OCI-LY1 (cell line): ENCODE measurements at regions not wholly inside any gene's neighbourhood (a gene's known extent, or its start where the extent isn't known, plus 50 kb on each side); places are given as distances from the start of the nearest gene placed in this dataset.
A peak's percentile ranks its signal among the peaks of the same experiment; 100 is the strongest.

Source experiments
- H2AFZ ChIP-seq: fragments of 200-600 bp; sonication (generic), shearing (Covaris generic); 2 replicates; pipeline ENCODE4 v1.6.0; 2014; ENCODE audit warnings: antibody characterized with exemption, mild to moderate bottlenecking, low read length
- H3F3A ChIP-seq: fragments of 200-600 bp; sonication (generic), shearing (Covaris generic); 2 replicates; pipeline ENCODE4 v1.6.0; 2014; ENCODE audit warnings: mild to moderate bottlenecking, antibody characterized with exemption, low read length, moderate library complexity; ENCODE audit not compliant: insufficient read depth
- H3K27ac ChIP-seq: fragments of 200-600 bp; sonication (generic); 2 replicates; pipeline ENCODE4 v1.5.1; 2014; ENCODE audit warnings: low read length, mixed run types, mild to moderate bottlenecking, low read depth; ENCODE audit not compliant: poor library complexity, severe bottlenecking
- H3K27me3 ChIP-seq: fragments of 200-600 bp; sonication (generic); 2 replicates; pipeline ENCODE4 v1.6.0; 2014; ENCODE audit warnings: antibody characterized with exemption, mild to moderate bottlenecking, low read length, moderate library complexity; ENCODE audit not compliant: insufficient read depth
- H3K36me3 ChIP-seq: fragments of 200-600 bp; sonication (generic); 2 replicates; pipeline ENCODE4 v1.6.1; 2014; ENCODE audit warnings: mild to moderate bottlenecking, antibody characterized with exemption, low read length, moderate library complexity, mixed read lengths; ENCODE audit not compliant: insufficient read depth
- H3K4me1 ChIP-seq: fragments of 200-600 bp; sonication (generic); 2 replicates; pipeline ENCODE4 v1.5.1; 2014; ENCODE audit warnings: mild to moderate bottlenecking, low read length, moderate library complexity; ENCODE audit not compliant: insufficient read depth, severe bottlenecking
- H3K4me2 ChIP-seq: fragments of 200-600 bp; sonication (generic), shearing (Covaris generic); 2 replicates; pipeline ENCODE4 v1.6.1; 2014; ENCODE audit warnings: low read length
- H3K4me3 ChIP-seq: fragments of 200-600 bp; sonication (generic); 2 replicates; pipeline ENCODE4 v1.5.1; 2014; ENCODE audit warnings: low read length, low read depth, mild to moderate bottlenecking, mixed read lengths; ENCODE audit not compliant: poor library complexity, severe bottlenecking
- H3K79me2 ChIP-seq: fragments of 200-600 bp; shearing (Covaris generic); 2 replicates; pipeline ENCODE4 v1.6.1; 2016; ENCODE audit warnings: mixed run types, low read length, mixed read lengths; ENCODE audit not compliant: insufficient read depth
- H3K9ac ChIP-seq: fragments of 200-600 bp; sonication (generic), shearing (Covaris generic); 2 replicates; pipeline ENCODE4 v1.6.1; 2014; ENCODE audit warnings: mild to moderate bottlenecking, low read length, mixed read lengths
- H3K9me2 ChIP-seq: fragments of 200-600 bp; sonication (generic), shearing (Covaris generic); 2 replicates; pipeline ENCODE4 v1.6.1; 2014; ENCODE audit warnings: low read depth, mild to moderate bottlenecking, low read length, mixed read lengths
- H3K9me3 ChIP-seq: fragments of 200-600 bp; shearing (Covaris generic); 2 replicates; pipeline ENCODE4 v1.6.1; 2014; ENCODE audit warnings: low read length, mixed read lengths
- H4K20me1 ChIP-seq: fragments of 200-600 bp; sonication (generic), shearing (Covaris generic); 2 replicates; pipeline ENCODE4 v1.6.0; 2016; ENCODE audit warnings: mild to moderate bottlenecking, low read length; ENCODE audit not compliant: insufficient read depth
- EZH2 ChIP-seq: fragments of 200-600 bp; sonication (generic), shearing (Covaris generic); IDR thresholded peaks from 2 replicates; pipeline ENCODE4 v1.8.0; 2017; ENCODE audit warnings: borderline replicate concordance, mixed run types, mild to moderate bottlenecking, antibody characterized with exemption, low read length, moderate library complexity, mixed read lengths
- TF ChIP-seq, protein P1 (sequence below): fragments of 200-600 bp; sonication (generic), shearing (Covaris generic); IDR thresholded peaks from 2 replicates; pipeline ENCODE4 v1.5.1; 2017; ENCODE audit warnings: mild to moderate bottlenecking, antibody characterized with exemption, low read length, moderate library complexity, mixed read lengths

GRCh38 chr4:138555584-138555983, 313.4 kb upstream of the SLC7A11 start:
- H3K4me1 ChIP-seq, result no peaks in the 10 kb centered on the region
- H4K20me1 ChIP-seq, result no peaks in the 10 kb centered on the region
- no peaks in the 10 kb centered on the region for H3K27me3 ChIP-seq
- no peak overlapping the region for H3K9ac ChIP-seq
- no peaks in the 10 kb centered on the region for H3K79me2 ChIP-seq
- no peaks in the 10 kb centered on the region for H3K36me3 ChIP-seq
- H3K27ac ChIP-seq, result no peak overlapping the region
- TF ChIP-seq EZH2, result no peak
- TF ChIP-seq, protein P1, sequence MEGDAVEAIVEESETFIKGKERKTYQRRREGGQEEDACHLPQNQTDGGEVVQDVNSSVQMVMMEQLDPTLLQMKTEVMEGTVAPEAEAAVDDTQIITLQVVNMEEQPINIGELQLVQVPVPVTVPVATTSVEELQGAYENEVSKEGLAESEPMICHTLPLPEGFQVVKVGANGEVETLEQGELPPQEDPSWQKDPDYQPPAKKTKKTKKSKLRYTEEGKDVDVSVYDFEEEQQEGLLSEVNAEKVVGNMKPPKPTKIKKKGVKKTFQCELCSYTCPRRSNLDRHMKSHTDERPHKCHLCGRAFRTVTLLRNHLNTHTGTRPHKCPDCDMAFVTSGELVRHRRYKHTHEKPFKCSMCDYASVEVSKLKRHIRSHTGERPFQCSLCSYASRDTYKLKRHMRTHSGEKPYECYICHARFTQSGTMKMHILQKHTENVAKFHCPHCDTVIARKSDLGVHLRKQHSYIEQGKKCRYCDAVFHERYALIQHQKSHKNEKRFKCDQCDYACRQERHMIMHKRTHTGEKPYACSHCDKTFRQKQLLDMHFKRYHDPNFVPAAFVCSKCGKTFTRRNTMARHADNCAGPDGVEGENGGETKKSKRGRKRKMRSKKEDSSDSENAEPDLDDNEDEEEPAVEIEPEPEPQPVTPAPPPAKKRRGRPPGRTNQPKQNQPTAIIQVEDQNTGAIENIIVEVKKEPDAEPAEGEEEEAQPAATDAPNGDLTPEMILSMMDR, result peak; percentile 69; the same call in 1 of the 2 replicates
- H2AFZ ChIP-seq, result no peak overlapping the region
- no peak overlapping the region for H3K4me3 ChIP-seq
- no peak overlapping the region for H3K4me2 ChIP-seq
- no peaks in the 10 kb centered on the region for H3F3A ChIP-seq
- no peaks in the 10 kb centered on the region for H3K9me3 ChIP-seq
- no peaks in the 10 kb centered on the region for H3K9me2 ChIP-seq

DNA sequence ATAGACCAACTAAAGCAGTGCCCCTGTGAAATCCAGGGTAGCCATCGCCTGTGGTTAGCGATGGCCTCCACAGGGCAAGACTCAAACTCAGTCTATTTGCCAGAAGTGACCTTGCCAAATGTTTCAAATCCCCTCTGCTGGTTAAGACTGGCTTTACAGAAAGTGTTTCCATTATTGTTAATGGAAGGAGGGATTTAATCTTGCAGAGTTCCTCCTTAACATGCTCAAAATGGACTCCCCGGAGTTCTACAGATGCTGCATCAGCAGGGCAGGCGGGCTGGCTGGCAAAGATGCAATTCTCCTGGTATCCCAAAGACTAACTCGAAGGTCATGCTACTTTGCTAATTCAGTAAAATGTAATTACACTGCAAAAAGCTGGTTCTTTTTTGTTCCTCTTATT, 313.0 kb upstream of the SLC7A11 start:
- Histone ChIP-seq H4K20me1 (no peaks in the 10 kb centered on the region), H3K9me2 (no peaks in the 10 kb centered on the region), H3K27ac (no peak overlapping the region), H3K9ac (no peak overlapping the region), H3K4me3 (no peak overlapping the region), H3K36me3 (no peaks in the 10 kb centered on the region), H2AFZ (no peak overlapping the region), H3K27me3 (no peaks in the 10 kb centered on the region), H3K79me2 (no peaks in the 10 kb centered on the region), H3K4me1 (no peaks in the 10 kb centered on the region), H3K9me3 (no peaks in the 10 kb centered on the region), H3K4me2 (no peak overlapping the region), H3F3A (no peaks in the 10 kb centered on the region)
- TF ChIP-seq, protein P1, result no peak
- TF ChIP-seq EZH2, result no peak

- no peak overlapping the region for H3K27ac ChIP-seq
- no peaks in the 10 kb centered on the region for H3K9me2 ChIP-seq
- H3K4me1 ChIP-seq, result no peaks in the 10 kb centered on the region
- no peaks in the 10 kb centered on the region for H3K9me3 ChIP-seq
- H3K27me3 ChIP-seq, result no peaks in the 10 kb centered on the region
- no peak overlapping the region for H3K4me2 ChIP-seq
- H3K9ac ChIP-seq, result no peak overlapping the region
- no peak overlapping the region for H2AFZ ChIP-seq
- no peak overlapping the region for H3K4me3 ChIP-seq
- H3K36me3 ChIP-seq, result no peaks in the 10 kb centered on the region
- no peaks in the 10 kb centered on the region for H3F3A ChIP-seq
- TF ChIP-seq, protein P1, result no peak
- no peak for TF ChIP-seq EZH2
- no peaks in the 10 kb centered on the region for H3K79me2 ChIP-seq
- no peaks in the 10 kb centered on the region for H4K20me1 ChIP-seq
These were observed 311.1 kb upstream of the SLC7A11 start for GRCh38 chr4:138553001-138553845.
